ENCODE measurements at regions not wholly inside any gene's neighbourhood (a gene's known extent, or its start where the extent isn't known, plus 50 kb on each side); places are given as distances from the start of the nearest gene placed in this dataset.

GRCh38 chr9:82797534-82797933 lies 265.4 kb downstream of the RASEF start:
- no peak for DNase-seq (ENCODE audit: low spot score)
- TF ChIP-seq CTCF (IDR thresholded peaks at IDR 0.05; ENCODE audit: extremely low read depth, missing control alignments), result no peak

GRCh38 chr9:82799286-82799685 lies 263.7 kb downstream of the RASEF start:
- TF ChIP-seq CTCF (IDR thresholded peaks at IDR 0.05; ENCODE audit: extremely low read depth, missing control alignments), result no peak
- DNase-seq (ENCODE audit: low spot score), result no peak

- no peak for DNase-seq (ENCODE audit: low spot score)
- TF ChIP-seq CTCF (IDR thresholded peaks at IDR 0.05; ENCODE audit: extremely low read depth, missing control alignments), result no peak
Measured at GRCh38 chr9:82805027-82805426, 257.9 kb downstream of the RASEF start.

- TF ChIP-seq CTCF (IDR thresholded peaks at IDR 0.05; ENCODE audit: extremely low read depth, missing control alignments), result no peak
Measured at GRCh38 chr9:82808478-82808877, 254.5 kb downstream of the RASEF start.

GRCh38 chr9:82810915-82811314 lies 252.0 kb downstream of the RASEF start:
- DNase-seq (ENCODE audit: low spot score), result no peak
- TF ChIP-seq CTCF (IDR thresholded peaks at IDR 0.05; ENCODE audit: extremely low read depth, missing control alignments), result no peak

More at GRCh38 chr9:82808478-82808877, 254.5 kb downstream of the RASEF start:
- DNase-seq (ENCODE audit: low spot score), result no peak

- DNase-seq (ENCODE audit: low spot score), result no peak
- TF ChIP-seq CTCF (IDR thresholded peaks at IDR 0.05; ENCODE audit: extremely low read depth, missing control alignments), result no peak
Measured at GRCh38 chr9:82819260-82819659, 243.7 kb downstream of the RASEF start.

- no peak for TF ChIP-seq CTCF (IDR thresholded peaks at IDR 0.05; ENCODE audit: extremely low read depth, missing control alignments)
- DNase-seq (ENCODE audit: low spot score), result no peak
Measured at GRCh38 chr9:82820186-82820585, 242.8 kb downstream of the RASEF start.

Data from GM20000 (cell line).